Gastroesophageal sphincter (tissue), 3 donors: ENCODE measurements at regions not wholly inside any gene's neighbourhood (a gene's known extent, or its start where the extent isn't known, plus 50 kb on each side); places are given as distances from the start of the nearest gene placed in this dataset.

Source experiments
- CTCF ChIP-seq, 4 experiments: fragments of 200-600 bp in 2 of 4; fragments of 450-650 bp in 2 of 4; sonication (generic) in 1 of 4; IDR thresholded peaks; one replicate each; pipeline ENCODE4 v1.5.1; 2017 to 2019; ENCODE audit warnings: antibody characterized with exemption in 4 of 4, mild to moderate bottlenecking in 2 of 4, moderate library complexity in 2 of 4
- EP300 ChIP-seq: sonication (generic); formaldehyde crosslinking; IDR thresholded peaks from one replicate; pipeline ENCODE4 v1.6.1; 2017; ENCODE audit warnings: antibody characterized with exemption, mild to moderate bottlenecking
- POLR2A ChIP-seq, 2 donors: fragments of 450-650 bp; IDR thresholded peaks; one replicate each; pipeline ENCODE4 v1.6.1; 2017; ENCODE audit warnings: antibody characterized with exemption in 2 of 2, mild to moderate bottlenecking in 2 of 2, moderate library complexity in 1 of 2
- POLR2AphosphoS5 ChIP-seq: sonication (generic); formaldehyde crosslinking; IDR thresholded peaks from one replicate; pipeline ENCODE4 v1.6.1; 2017; ENCODE audit warnings: antibody characterized with exemption

GRCh38 chrX:38982370-38982769 is 181.1 kb downstream of the MID1IP1 start:
- TF ChIP-seq POLR2A (IDR thresholded peaks at IDR 0.05) (no peak), CTCF (IDR thresholded peaks at IDR 0.05) (no peak), POLR2AphosphoS5 (no peak), EP300 (no peak)
